ENCODE measurements at regions not wholly inside any gene's neighbourhood (a gene's known extent, or its start where the extent isn't known, plus 50 kb on each side); places are given as distances from the start of the nearest gene placed in this dataset.

DNA sequence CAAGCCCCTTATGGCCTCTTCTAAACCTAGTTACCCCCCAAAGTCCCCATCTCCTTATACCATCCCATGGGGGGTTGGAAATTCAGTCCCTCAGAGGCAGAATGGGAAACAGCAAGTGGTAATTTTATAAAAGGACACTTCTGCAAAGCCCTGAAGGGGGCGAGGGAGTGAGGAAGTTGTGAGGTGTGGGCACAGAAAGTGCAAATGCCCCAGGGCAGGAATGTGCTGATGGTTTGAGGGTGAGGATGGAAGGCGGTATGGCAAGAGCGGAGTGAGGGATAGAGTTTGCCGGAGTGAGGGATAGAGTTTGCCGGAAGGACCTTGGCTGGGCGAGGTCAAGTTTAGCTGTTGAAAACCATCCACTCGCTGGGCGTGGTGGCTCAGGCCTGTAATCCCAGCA, 52.7 kb downstream of the HAPSTR1 start:
- TF ChIP-seq, protein P1, sequence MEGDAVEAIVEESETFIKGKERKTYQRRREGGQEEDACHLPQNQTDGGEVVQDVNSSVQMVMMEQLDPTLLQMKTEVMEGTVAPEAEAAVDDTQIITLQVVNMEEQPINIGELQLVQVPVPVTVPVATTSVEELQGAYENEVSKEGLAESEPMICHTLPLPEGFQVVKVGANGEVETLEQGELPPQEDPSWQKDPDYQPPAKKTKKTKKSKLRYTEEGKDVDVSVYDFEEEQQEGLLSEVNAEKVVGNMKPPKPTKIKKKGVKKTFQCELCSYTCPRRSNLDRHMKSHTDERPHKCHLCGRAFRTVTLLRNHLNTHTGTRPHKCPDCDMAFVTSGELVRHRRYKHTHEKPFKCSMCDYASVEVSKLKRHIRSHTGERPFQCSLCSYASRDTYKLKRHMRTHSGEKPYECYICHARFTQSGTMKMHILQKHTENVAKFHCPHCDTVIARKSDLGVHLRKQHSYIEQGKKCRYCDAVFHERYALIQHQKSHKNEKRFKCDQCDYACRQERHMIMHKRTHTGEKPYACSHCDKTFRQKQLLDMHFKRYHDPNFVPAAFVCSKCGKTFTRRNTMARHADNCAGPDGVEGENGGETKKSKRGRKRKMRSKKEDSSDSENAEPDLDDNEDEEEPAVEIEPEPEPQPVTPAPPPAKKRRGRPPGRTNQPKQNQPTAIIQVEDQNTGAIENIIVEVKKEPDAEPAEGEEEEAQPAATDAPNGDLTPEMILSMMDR (IDR thresholded peaks at IDR 0.05; ENCODE audit: low read depth, low read length): no peak
- TF ChIP-seq, protein P2, sequence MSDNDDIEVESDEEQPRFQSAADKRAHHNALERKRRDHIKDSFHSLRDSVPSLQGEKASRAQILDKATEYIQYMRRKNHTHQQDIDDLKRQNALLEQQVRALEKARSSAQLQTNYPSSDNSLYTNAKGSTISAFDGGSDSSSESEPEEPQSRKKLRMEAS (IDR thresholded peaks at IDR 0.05; ENCODE audit: low read depth, low read length): no peak

All from NB4 (cell line).